NT2/D1 (cell line): ENCODE measurements at regions not wholly inside any gene's neighbourhood (a gene's known extent, or its start where the extent isn't known, plus 50 kb on each side); places are given as distances from the start of the nearest gene placed in this dataset.

Experiments
- SUZ12 ChIP-seq: IDR thresholded peaks from 2 replicates; pipeline ENCODE4 v1.6.1; 2011; ENCODE audit not compliant: insufficient read length, insufficient read depth; ENCODE audit errors: extremely low read depth
- ZNF274 ChIP-seq: IDR thresholded peaks from 2 replicates; pipeline ENCODE4 v1.6.1; 2011; ENCODE audit warnings: mild to moderate bottlenecking, low read depth, low read length

GRCh38 chr12:129959889-129960288, 56.1 kb upstream of the TMEM132D start:
- TF ChIP-seq SUZ12 (no peak), ZNF274 (no peak)
